Fibroblast of lung (primary cell): ENCODE measurements at regions not wholly inside any gene's neighbourhood (a gene's known extent, or its start where the extent isn't known, plus 50 kb on each side); places are given as distances from the start of the nearest gene placed in this dataset.

Source experiments
- CTCF ChIP-seq, 2 donors: IDR thresholded peaks in 1 of 2; conservative IDR thresholded peaks in 1 of 2; 1 replicate in 1 of 2; 2 replicates in 1 of 2; pipeline ENCODE4 v1.5.1; 2011 to 2012; ENCODE audit warnings: low read length in 2 of 2, control low read depth in 1 of 2, inconsistent platforms in 1 of 2, low read depth in 1 of 2, mild to moderate bottlenecking in 1 of 2
- EZH2 ChIP-seq: IDR thresholded peaks from 2 replicates; pipeline ENCODE4 v1.5.1; 2012; ENCODE audit warnings: low read length, control low read depth, mild to moderate bottlenecking; ENCODE audit errors: missing control alignments

DNA sequence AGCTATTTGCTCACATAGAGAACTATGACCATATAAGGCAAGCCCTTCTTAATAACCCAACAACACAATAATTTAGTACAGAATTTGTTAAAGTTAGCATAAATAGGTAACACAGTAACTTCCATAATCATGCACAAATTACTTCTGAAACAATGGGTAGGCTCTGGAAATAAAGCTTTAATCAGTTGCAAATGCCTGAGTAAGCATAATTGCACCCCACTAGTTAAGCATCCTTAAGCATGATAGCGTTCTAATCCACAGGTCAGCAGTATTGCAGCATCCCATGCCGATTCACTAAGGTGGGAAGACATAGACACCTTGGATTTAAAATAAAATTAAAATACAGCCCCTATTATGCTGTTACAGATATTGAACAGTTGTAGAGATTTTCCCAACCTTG, 161.7 kb downstream of the DHX15 start:
- TF ChIP-seq EZH2 = no peak
- no peak for TF ChIP-seq CTCF (conservative IDR thresholded peaks at IDR 0.05 in 1 of 2, IDR thresholded peaks at IDR 0.05 in 1 of 2; ENCODE audit: low read depth in 1 of 2, low read length in 2 of 2)
